ENCODE measurements at regions not wholly inside any gene's neighbourhood (a gene's known extent, or its start where the extent isn't known, plus 50 kb on each side); places are given as distances from the start of the nearest gene placed in this dataset.

GRCh38 chr15:62795700-62796695 lies 246.5 kb upstream of the TPM1 start:
- H3K4me3 ChIP-seq (ENCODE audit: low read length) = no peak overlapping the region
- no peaks in the 10 kb centered on the region for H3K36me3 ChIP-seq (replicated peaks; ENCODE audit: low read depth, low read length)
- H3K79me2 ChIP-seq (ENCODE audit: low read length) = no peaks in the 10 kb centered on the region
- no peaks in the 10 kb centered on the region for H3K27me3 ChIP-seq (ENCODE audit: low read depth, low read length)
- H3K9me3 ChIP-seq (ENCODE audit: insufficient read depth, low read length) = no peaks in the 10 kb centered on the region
- no peak for TF ChIP-seq CTCF (IDR thresholded peaks at IDR 0.05; ENCODE audit: low read depth, low read length)
- TF ChIP-seq EZH2phosphoT487 (IDR thresholded peaks at IDR 0.05; ENCODE audit: low read depth) = no peak
- H3K9ac ChIP-seq (ENCODE audit: low read length) = no peak overlapping the region
- no peak overlapping the region for H3K27ac ChIP-seq (ENCODE audit: low read length)
- H2AFZ ChIP-seq (ENCODE audit: low read depth, low read length) = no peak overlapping the region
- no peaks in the 10 kb centered on the region for H4K20me1 ChIP-seq (ENCODE audit: insufficient read depth, low read length)
- no peaks in the 10 kb centered on the region for H3K4me1 ChIP-seq (ENCODE audit: low read length)
- H3K4me2 ChIP-seq (ENCODE audit: low read length) = no peak overlapping the region

GRCh38 chr15:62797171-62797570 lies 245.4 kb upstream of the TPM1 start:
- H3K27ac ChIP-seq (ENCODE audit: low read length) = no peak overlapping the region
- H4K20me1 ChIP-seq (ENCODE audit: insufficient read depth, low read length) = no peaks in the 10 kb centered on the region
- H3K9me3 ChIP-seq (ENCODE audit: insufficient read depth, low read length) = no peaks in the 10 kb centered on the region
- no peaks in the 10 kb centered on the region for H3K27me3 ChIP-seq (ENCODE audit: low read depth, low read length)
- no peak overlapping the region for H3K9ac ChIP-seq (ENCODE audit: low read length)
- no peaks in the 10 kb centered on the region for H3K79me2 ChIP-seq (ENCODE audit: low read length)
- no peak overlapping the region for H3K4me2 ChIP-seq (ENCODE audit: low read length)
- no peak overlapping the region for H2AFZ ChIP-seq (ENCODE audit: low read depth, low read length)
- H3K4me3 ChIP-seq (ENCODE audit: low read length) = no peak overlapping the region
- TF ChIP-seq CTCF (IDR thresholded peaks at IDR 0.05; ENCODE audit: low read depth, low read length) = no peak
- TF ChIP-seq EZH2phosphoT487 (IDR thresholded peaks at IDR 0.05; ENCODE audit: low read depth) = no peak
- no peaks in the 10 kb centered on the region for H3K36me3 ChIP-seq (replicated peaks; ENCODE audit: low read depth, low read length)
- H3K4me1 ChIP-seq (ENCODE audit: low read length) = no peaks in the 10 kb centered on the region

GRCh38 chr15:62798536-62798935 lies 244.0 kb upstream of the TPM1 start:
- TF ChIP-seq EZH2phosphoT487 (IDR thresholded peaks at IDR 0.05; ENCODE audit: low read depth) = no peak
- no peak for TF ChIP-seq CTCF (IDR thresholded peaks at IDR 0.05; ENCODE audit: low read depth, low read length)
- Histone ChIP-seq H3K9me3 (ENCODE audit: insufficient read depth, low read length) (no peaks in the 10 kb centered on the region), H3K9ac (ENCODE audit: low read length) (no peak overlapping the region), H3K4me3 (ENCODE audit: low read length) (no peak overlapping the region), H2AFZ (ENCODE audit: low read depth, low read length) (no peak overlapping the region), H3K4me1 (ENCODE audit: low read length) (no peaks in the 10 kb centered on the region), H3K4me2 (ENCODE audit: low read length) (no peak overlapping the region), H3K27me3 (ENCODE audit: low read depth, low read length) (no peaks in the 10 kb centered on the region), H3K79me2 (ENCODE audit: low read length) (no peaks in the 10 kb centered on the region), H3K27ac (ENCODE audit: low read length) (no peak overlapping the region), H4K20me1 (ENCODE audit: insufficient read depth, low read length) (no peaks in the 10 kb centered on the region), H3K36me3 (replicated peaks; ENCODE audit: low read depth, low read length) (no peaks in the 10 kb centered on the region)

GRCh38 chr15:62799037-62799436 lies 243.5 kb upstream of the TPM1 start:
- Histone ChIP-seq H3K9ac (ENCODE audit: low read length) (no peak overlapping the region), H4K20me1 (ENCODE audit: insufficient read depth, low read length) (no peaks in the 10 kb centered on the region), H3K27ac (ENCODE audit: low read length) (no peak overlapping the region), H3K27me3 (ENCODE audit: low read depth, low read length) (no peaks in the 10 kb centered on the region), H3K9me3 (ENCODE audit: insufficient read depth, low read length) (no peaks in the 10 kb centered on the region), H3K4me1 (ENCODE audit: low read length) (no peaks in the 10 kb centered on the region), H3K79me2 (ENCODE audit: low read length) (no peaks in the 10 kb centered on the region), H3K4me3 (ENCODE audit: low read length) (no peak overlapping the region), H2AFZ (ENCODE audit: low read depth, low read length) (no peak overlapping the region), H3K4me2 (ENCODE audit: low read length) (no peak overlapping the region), H3K36me3 (replicated peaks; ENCODE audit: low read depth, low read length) (no peaks in the 10 kb centered on the region)
- TF ChIP-seq EZH2phosphoT487 (IDR thresholded peaks at IDR 0.05; ENCODE audit: low read depth) (no peak), CTCF (IDR thresholded peaks at IDR 0.05; ENCODE audit: low read depth, low read length) (no peak)

Data from OCI-LY3 (cell line).